Hepatocyte (in vitro differentiated cells): ENCODE measurements at regions not wholly inside any gene's neighbourhood (a gene's known extent, or its start where the extent isn't known, plus 50 kb on each side); places are given as distances from the start of the nearest gene placed in this dataset.
"Not testable (repeated sequence)": the region's sequence is repeated elsewhere in the genome, so short reads cannot be mapped to it uniquely, and the experiment has no call there.

ENCODE experiments used
- EZH2 ChIP-seq: fragments of 200-600 bp; sonication (generic); IDR thresholded peaks from 2 replicates; pipeline ENCODE4 v1.6.1; 2016; ENCODE audit warnings: antibody characterized with exemption, mild to moderate bottlenecking, borderline replicate concordance
- TF ChIP-seq, protein P1 (sequence below): fragments of 200-600 bp; sonication (generic); IDR thresholded peaks from 2 replicates; pipeline ENCODE4 v1.5.1; 2016; ENCODE audit warnings: antibody characterized with exemption, mild to moderate bottlenecking; ENCODE audit not compliant: poor library complexity

DNA sequence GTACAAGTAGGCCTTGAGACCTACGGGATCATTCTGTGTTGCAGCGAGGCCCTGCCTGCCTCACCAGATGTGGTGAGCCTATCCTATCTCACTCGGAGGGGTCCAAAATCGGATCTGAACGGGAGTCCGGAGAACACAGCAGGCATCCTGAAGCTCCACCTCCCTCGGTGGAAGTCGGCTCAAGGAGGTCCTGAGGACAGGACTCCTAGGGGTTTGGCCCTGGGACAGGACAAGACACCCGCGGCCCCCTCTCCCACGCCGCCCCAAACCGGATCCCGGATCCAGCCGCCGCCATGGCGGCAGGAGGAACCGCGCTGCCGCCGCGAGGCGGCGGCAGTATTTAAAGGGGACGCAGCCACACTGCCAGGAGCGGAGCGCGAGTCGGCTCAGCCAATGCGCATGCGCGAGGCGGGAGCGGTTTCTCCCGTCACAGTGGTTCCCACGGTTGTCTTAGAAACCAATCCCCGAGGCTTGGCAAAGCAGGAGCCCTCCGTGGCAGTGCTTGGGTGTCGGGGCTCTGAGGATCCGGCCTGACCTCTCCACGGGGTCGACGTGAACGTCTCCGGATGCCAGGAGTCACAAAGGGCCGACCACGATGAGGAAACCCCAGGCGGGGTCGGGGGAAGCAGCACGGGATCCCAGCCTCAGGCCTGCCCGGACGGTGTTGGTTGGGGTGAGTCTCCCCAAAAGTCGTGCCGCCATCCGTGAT, 454.6 kb upstream of the ZNG1F start:
- TF ChIP-seq, protein P1, sequence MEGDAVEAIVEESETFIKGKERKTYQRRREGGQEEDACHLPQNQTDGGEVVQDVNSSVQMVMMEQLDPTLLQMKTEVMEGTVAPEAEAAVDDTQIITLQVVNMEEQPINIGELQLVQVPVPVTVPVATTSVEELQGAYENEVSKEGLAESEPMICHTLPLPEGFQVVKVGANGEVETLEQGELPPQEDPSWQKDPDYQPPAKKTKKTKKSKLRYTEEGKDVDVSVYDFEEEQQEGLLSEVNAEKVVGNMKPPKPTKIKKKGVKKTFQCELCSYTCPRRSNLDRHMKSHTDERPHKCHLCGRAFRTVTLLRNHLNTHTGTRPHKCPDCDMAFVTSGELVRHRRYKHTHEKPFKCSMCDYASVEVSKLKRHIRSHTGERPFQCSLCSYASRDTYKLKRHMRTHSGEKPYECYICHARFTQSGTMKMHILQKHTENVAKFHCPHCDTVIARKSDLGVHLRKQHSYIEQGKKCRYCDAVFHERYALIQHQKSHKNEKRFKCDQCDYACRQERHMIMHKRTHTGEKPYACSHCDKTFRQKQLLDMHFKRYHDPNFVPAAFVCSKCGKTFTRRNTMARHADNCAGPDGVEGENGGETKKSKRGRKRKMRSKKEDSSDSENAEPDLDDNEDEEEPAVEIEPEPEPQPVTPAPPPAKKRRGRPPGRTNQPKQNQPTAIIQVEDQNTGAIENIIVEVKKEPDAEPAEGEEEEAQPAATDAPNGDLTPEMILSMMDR = not testable (repeated sequence)
- not testable (repeated sequence) for TF ChIP-seq EZH2
